ENCODE measurements at regions not wholly inside any gene's neighbourhood (a gene's known extent, or its start where the extent isn't known, plus 50 kb on each side); places are given as distances from the start of the nearest gene placed in this dataset.

GRCh38 chr6:3938715-3939367, 89.7 kb downstream of the FAM50B start:
- no peaks in the 10 kb centered on the region for H3K9me3 Mint-ChIP-seq
- H3K4me1 Mint-ChIP-seq (ENCODE audit: low read depth): peaks cover 2% of the 10 kb centered on the region
- H3K27me3 Mint-ChIP-seq: peaks cover 42% of the 10 kb centered on the region
- no peak overlapping the region for H3K4me3 Mint-ChIP-seq
- no peaks in the 10 kb centered on the region for H3K36me3 Mint-ChIP-seq (ENCODE audit: low read depth)
- H3K27ac Mint-ChIP-seq: no peak overlapping the region
- DNase-seq: no peak

GRCh38 chr6:3939368-3939958, 90.3 kb downstream of the FAM50B start:
- DNase-seq: no peak
- H3K4me1 Mint-ChIP-seq (ENCODE audit: low read depth): peaks cover 2% of the 10 kb centered on the region
- H3K27me3 Mint-ChIP-seq: peaks cover 42% of the 10 kb centered on the region
- H3K9me3 Mint-ChIP-seq: no peaks in the 10 kb centered on the region
- H3K4me3 Mint-ChIP-seq: no peak overlapping the region
- no peaks in the 10 kb centered on the region for H3K36me3 Mint-ChIP-seq (ENCODE audit: low read depth)
- no peak overlapping the region for H3K27ac Mint-ChIP-seq

GRCh38 chr6:3939964-3940363, 90.8 kb downstream of the FAM50B start:
- no peak overlapping the region for H3K4me3 Mint-ChIP-seq

GRCh38 chr6:3940703-3941102, 91.5 kb downstream of the FAM50B start:
- Mint-ChIP-seq H3K9me3 (no peaks in the 10 kb centered on the region), H3K4me3 (no peak overlapping the region), H3K36me3 (ENCODE audit: low read depth) (no peaks in the 10 kb centered on the region), H3K27ac (no peak overlapping the region), H3K4me1 (ENCODE audit: low read depth) (peaks cover 2% of the 10 kb centered on the region), H3K27me3 (peaks cover 42% of the 10 kb centered on the region)
- DNase-seq: no peak

More at GRCh38 chr6:3939964-3940363, 90.8 kb downstream of the FAM50B start:
- H3K27ac Mint-ChIP-seq: no peak overlapping the region
- no peaks in the 10 kb centered on the region for H3K9me3 Mint-ChIP-seq
- H3K4me1 Mint-ChIP-seq (ENCODE audit: low read depth): peaks cover 2% of the 10 kb centered on the region
- H3K36me3 Mint-ChIP-seq (ENCODE audit: low read depth): no peaks in the 10 kb centered on the region
- H3K27me3 Mint-ChIP-seq: peaks cover 42% of the 10 kb centered on the region
- DNase-seq: no peak

- Mint-ChIP-seq H3K36me3 (ENCODE audit: low read depth) (no peaks in the 10 kb centered on the region), H3K9me3 (no peaks in the 10 kb centered on the region), H3K4me1 (ENCODE audit: low read depth) (peaks cover 2% of the 10 kb centered on the region), H3K27me3 (peaks cover 54% of the 10 kb centered on the region), H3K27ac (no peak overlapping the region), H3K4me3 (no peak overlapping the region)
- DNase-seq: no peak
Observed at GRCh38 chr6:3943331-3943765, 94.2 kb downstream of the FAM50B start.

- no peaks in the 10 kb centered on the region for H3K9me3 Mint-ChIP-seq
- H3K4me3 Mint-ChIP-seq: no peak overlapping the region
- DNase-seq: no peak
- H3K4me1 Mint-ChIP-seq (ENCODE audit: low read depth): peaks cover 2% of the 10 kb centered on the region
- H3K36me3 Mint-ChIP-seq (ENCODE audit: low read depth): no peaks in the 10 kb centered on the region
- H3K27ac Mint-ChIP-seq: no peak overlapping the region
- peaks cover 54% of the 10 kb centered on the region for H3K27me3 Mint-ChIP-seq
Observed at GRCh38 chr6:3944246-3944645, 95.1 kb downstream of the FAM50B start.

- H3K4me3 Mint-ChIP-seq: no peak overlapping the region
- DNase-seq: no peak
- peaks cover 2% of the 10 kb centered on the region for H3K9me3 Mint-ChIP-seq
- no peaks in the 10 kb centered on the region for H3K36me3 Mint-ChIP-seq (ENCODE audit: low read depth)
- H3K27me3 Mint-ChIP-seq: peaks cover 46% of the 10 kb centered on the region
- peaks cover 2% of the 10 kb centered on the region for H3K4me1 Mint-ChIP-seq (ENCODE audit: low read depth)
- no peak overlapping the region for H3K27ac Mint-ChIP-seq
Observed at GRCh38 chr6:3946778-3947177, 97.6 kb downstream of the FAM50B start.

- Mint-ChIP-seq H3K27ac (no peak overlapping the region), H3K36me3 (ENCODE audit: low read depth) (no peaks in the 10 kb centered on the region), H3K27me3 (peaks cover 55% of the 10 kb centered on the region), H3K4me1 (ENCODE audit: low read depth) (no peaks in the 10 kb centered on the region), H3K9me3 (peaks cover 8% of the 10 kb centered on the region), H3K4me3 (no peak overlapping the region)
- DNase-seq: no peak
Observed at GRCh38 chr6:3948866-3949265, 99.7 kb downstream of the FAM50B start.

- DNase-seq: no peak
- Mint-ChIP-seq H3K27me3 (peaks cover 60% of the 10 kb centered on the region), H3K4me1 (ENCODE audit: low read depth) (no peaks in the 10 kb centered on the region), H3K27ac (no peak overlapping the region), H3K4me3 (no peak overlapping the region), H3K36me3 (ENCODE audit: low read depth) (no peaks in the 10 kb centered on the region), H3K9me3 (peaks cover 13% of the 10 kb centered on the region)
Observed at GRCh38 chr6:3949521-3949920, 100.3 kb downstream of the FAM50B start.

- H3K27ac Mint-ChIP-seq: no peak overlapping the region
- no peaks in the 10 kb centered on the region for H3K4me1 Mint-ChIP-seq (ENCODE audit: low read depth)
- DNase-seq: no peak
- H3K36me3 Mint-ChIP-seq (ENCODE audit: low read depth): no peaks in the 10 kb centered on the region
- peaks cover 13% of the 10 kb centered on the region for H3K9me3 Mint-ChIP-seq
- peaks cover 28% of the 10 kb centered on the region for H3K27me3 Mint-ChIP-seq
- no peak overlapping the region for H3K4me3 Mint-ChIP-seq
Observed at GRCh38 chr6:3956054-3956453, 106.9 kb downstream of the FAM50B start.

- Mint-ChIP-seq H3K4me3 (no peak overlapping the region), H3K27ac (no peak overlapping the region)
Observed at GRCh38 chr6:3957321-3957720, 108.1 kb downstream of the FAM50B start.

GRCh38 chr6:3958255-3958654, 109.1 kb downstream of the FAM50B start:
- peaks cover 15% of the 10 kb centered on the region for H3K27me3 Mint-ChIP-seq
- no peak for DNase-seq
- H3K27ac Mint-ChIP-seq: no peak overlapping the region
- no peaks in the 10 kb centered on the region for H3K4me1 Mint-ChIP-seq (ENCODE audit: low read depth)
- H3K36me3 Mint-ChIP-seq (ENCODE audit: low read depth): no peaks in the 10 kb centered on the region
- peaks cover 12% of the 10 kb centered on the region for H3K9me3 Mint-ChIP-seq
- no peak overlapping the region for H3K4me3 Mint-ChIP-seq

More at GRCh38 chr6:3957321-3957720, 108.1 kb downstream of the FAM50B start:
- peaks cover 21% of the 10 kb centered on the region for H3K27me3 Mint-ChIP-seq
- peaks cover 12% of the 10 kb centered on the region for H3K9me3 Mint-ChIP-seq
- DNase-seq: no peak
- H3K4me1 Mint-ChIP-seq (ENCODE audit: low read depth): no peaks in the 10 kb centered on the region
- H3K36me3 Mint-ChIP-seq (ENCODE audit: low read depth): no peaks in the 10 kb centered on the region

- Mint-ChIP-seq H3K27me3 (peaks cover 3% of the 10 kb centered on the region), H3K4me1 (ENCODE audit: low read depth) (no peaks in the 10 kb centered on the region), H3K4me3 (no peak overlapping the region), H3K36me3 (ENCODE audit: low read depth) (no peaks in the 10 kb centered on the region), H3K9me3 (peaks cover under 1% of the 10 kb centered on the region), H3K27ac (no peak overlapping the region)
- no peak for DNase-seq
Observed at GRCh38 chr6:3959385-3959784, 110.2 kb downstream of the FAM50B start.

- Mint-ChIP-seq H3K4me3 (no peak overlapping the region), H3K9me3 (no peaks in the 10 kb centered on the region), H3K4me1 (ENCODE audit: low read depth) (no peaks in the 10 kb centered on the region), H3K36me3 (ENCODE audit: low read depth) (no peaks in the 10 kb centered on the region), H3K27me3 (peaks cover 2% of the 10 kb centered on the region), H3K27ac (no peak overlapping the region)
- DNase-seq: no peak
Observed at GRCh38 chr6:3960754-3961361, 111.7 kb downstream of the FAM50B start.

- H3K27me3 Mint-ChIP-seq: no peaks in the 10 kb centered on the region
- H3K36me3 Mint-ChIP-seq (ENCODE audit: low read depth): no peaks in the 10 kb centered on the region
- H3K27ac Mint-ChIP-seq: no peak overlapping the region
- no peaks in the 10 kb centered on the region for H3K4me1 Mint-ChIP-seq (ENCODE audit: low read depth)
- no peak for DNase-seq
- no peaks in the 10 kb centered on the region for H3K9me3 Mint-ChIP-seq
- no peak overlapping the region for H3K4me3 Mint-ChIP-seq
Observed at GRCh38 chr6:3961581-3962215, 112.5 kb downstream of the FAM50B start.

Measured in activated T-cell treated with anti-CD3 and anti-CD28 coated beads, Interleukin-2, amount 50 U/mL, for 24 hours (primary cell).